Nephron (organoid): ENCODE measurements at regions not wholly inside any gene's neighbourhood (a gene's known extent, or its start where the extent isn't known, plus 50 kb on each side); places are given as distances from the start of the nearest gene placed in this dataset.

ENCODE experiments used
- H3K27ac Mint-ChIP-seq, 3 experiments: 2 replicates each; pipeline ENCODE4 v1.8.0; 2020; ENCODE audit warnings: mixed read lengths in 3 of 3, mild to moderate bottlenecking in 2 of 3, moderate library complexity in 1 of 3
- H3K27me3 Mint-ChIP-seq: 2 replicates; pipeline ENCODE4 v1.8.0; 2021; ENCODE audit warnings: low read depth, mild to moderate bottlenecking, moderate library complexity, mixed read lengths
- H3K36me3 Mint-ChIP-seq: 2 replicates; pipeline ENCODE4 v1.8.0; 2020; ENCODE audit warnings: low read depth, mixed read lengths
- H3K4me1 Mint-ChIP-seq: 2 replicates; pipeline ENCODE4 v1.8.0; 2020; ENCODE audit warnings: mixed read lengths
- H3K4me3 Mint-ChIP-seq, 3 experiments: 2 replicates each; pipeline ENCODE4 v1.8.0; 2020; ENCODE audit warnings: mild to moderate bottlenecking in 3 of 3, mixed read lengths in 3 of 3, moderate library complexity in 2 of 3
- H3K9me3 Mint-ChIP-seq: 2 replicates; pipeline ENCODE4 v1.8.0; 2020; ENCODE audit warnings: mixed read lengths
- CTCF ChIP-seq, 3 experiments: fragments of 200-600 bp; sonication (generic); IDR thresholded peaks; one replicate each; pipeline ENCODE4 v1.5.0; 2021; ENCODE audit warnings: antibody characterized with exemption in 3 of 3; ENCODE audit not compliant: unreplicated experiment in 3 of 3

DNA sequence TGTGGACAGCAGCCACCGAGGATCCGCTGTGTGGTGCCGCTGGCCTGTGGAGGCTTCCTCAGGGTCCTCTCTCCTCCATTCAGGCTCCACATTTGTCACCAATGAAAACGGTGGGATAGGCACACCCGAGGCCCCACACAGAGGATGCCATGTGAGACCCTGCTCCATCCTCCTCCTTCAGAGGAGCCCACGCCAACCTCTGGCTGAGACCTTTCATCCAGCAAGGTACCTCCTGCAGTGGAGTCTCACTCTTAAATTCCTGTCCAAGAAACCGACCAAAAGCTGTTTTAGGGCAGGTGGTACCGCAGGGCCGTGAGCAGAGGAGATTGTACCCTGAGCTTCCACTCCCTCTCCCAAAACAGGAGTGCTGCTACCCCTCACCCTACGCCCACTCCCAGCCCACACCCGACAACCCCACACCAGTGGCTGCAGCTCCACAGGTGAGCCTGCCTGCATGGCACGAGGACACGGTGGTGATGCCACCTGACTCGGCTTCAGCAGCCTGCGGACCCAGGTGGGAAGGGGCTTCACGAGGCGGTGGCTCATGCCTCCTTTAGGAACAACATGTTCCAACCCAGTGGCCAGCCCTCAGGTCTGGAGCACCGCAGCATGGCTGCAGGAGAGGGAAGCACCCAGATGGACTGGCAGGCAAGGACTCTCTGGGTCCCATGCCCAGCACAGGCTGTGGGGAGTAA lies 237.6 kb upstream of the AFDN start:
- H3K36me3 Mint-ChIP-seq: peaks cover 3% of the 10 kb centered on the region
- peaks cover 18% of the 10 kb centered on the region for H3K27me3 Mint-ChIP-seq
- peaks cover 30% of the 10 kb centered on the region for H3K9me3 Mint-ChIP-seq
- no peak for TF ChIP-seq CTCF (IDR thresholded peaks at IDR 0.05; ENCODE audit: unreplicated experiment in 3 of 3)
- H3K27ac Mint-ChIP-seq: no peak overlapping the region
- no peak overlapping the region for H3K4me3 Mint-ChIP-seq
- H3K4me1 Mint-ChIP-seq: peaks cover 4% of the 10 kb centered on the region

DNA sequence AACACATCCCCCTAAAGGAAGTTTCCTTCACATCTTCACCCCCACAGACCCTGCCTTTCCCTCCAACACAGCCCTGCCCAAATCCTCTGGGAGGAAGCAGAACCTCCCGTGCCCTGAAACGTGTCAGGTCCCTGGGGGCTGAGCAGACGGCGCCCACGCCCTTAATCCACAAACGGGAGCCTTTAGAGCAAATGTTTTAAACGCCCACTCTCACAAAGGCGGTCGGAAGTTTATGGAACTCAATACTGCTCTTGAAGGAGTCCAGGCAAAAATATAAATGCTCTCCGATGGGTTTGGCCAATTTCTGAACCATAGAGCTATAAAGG lies 237.1 kb upstream of the AFDN start:
- Mint-ChIP-seq H3K36me3 (peaks cover 3% of the 10 kb centered on the region), H3K27me3 (peaks cover 18% of the 10 kb centered on the region), H3K4me1 (peaks cover 4% of the 10 kb centered on the region), H3K9me3 (peaks cover 27% of the 10 kb centered on the region), H3K27ac (no peak overlapping the region), H3K4me3 (no peak overlapping the region)
- TF ChIP-seq CTCF (IDR thresholded peaks at IDR 0.05; ENCODE audit: unreplicated experiment in 3 of 3): no peak

DNA sequence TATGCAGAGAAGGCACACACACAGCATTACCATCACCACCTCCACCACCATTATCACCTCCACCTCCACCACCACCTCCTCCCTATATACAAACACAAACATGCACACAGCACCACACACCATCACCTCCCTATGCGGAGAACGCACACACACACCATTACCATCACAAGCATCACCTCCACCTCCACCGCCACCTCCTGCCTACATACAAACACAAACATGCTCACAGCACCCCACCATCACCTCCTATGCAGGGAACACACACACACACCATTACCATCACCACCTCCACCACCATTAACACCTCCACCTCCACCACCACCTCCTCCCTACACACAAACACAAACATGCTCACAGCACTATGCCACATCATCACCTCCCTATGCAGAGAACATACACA lies 236.5 kb upstream of the AFDN start:
- Mint-ChIP-seq H3K27ac (no peak overlapping the region), H3K36me3 (peaks cover 3% of the 10 kb centered on the region), H3K4me3 (no peak overlapping the region), H3K27me3 (peaks cover 18% of the 10 kb centered on the region), H3K9me3 (peaks cover 21% of the 10 kb centered on the region), H3K4me1 (peaks cover 4% of the 10 kb centered on the region)
- no peak for TF ChIP-seq CTCF (IDR thresholded peaks at IDR 0.05; ENCODE audit: unreplicated experiment in 3 of 3)
